Stimulated activated CD4-positive, alpha-beta T cell treated with anti-CD3 and anti-CD28 coated beads, Interleukin-12 subunit alpha, Interleukin-12 subunit beta, amount 100 ng/mL, for 24 hours (primary cell): ENCODE measurements at regions not wholly inside any gene's neighbourhood (a gene's known extent, or its start where the extent isn't known, plus 50 kb on each side); places are given as distances from the start of the nearest gene placed in this dataset.

Experiments used
- DNase-seq, 2 experiments: peaks; one replicate each; pipeline ENCODE4 v3.0.0-alpha.2; 2020; ENCODE audit warnings: low read depth in 2 of 2

DNA sequence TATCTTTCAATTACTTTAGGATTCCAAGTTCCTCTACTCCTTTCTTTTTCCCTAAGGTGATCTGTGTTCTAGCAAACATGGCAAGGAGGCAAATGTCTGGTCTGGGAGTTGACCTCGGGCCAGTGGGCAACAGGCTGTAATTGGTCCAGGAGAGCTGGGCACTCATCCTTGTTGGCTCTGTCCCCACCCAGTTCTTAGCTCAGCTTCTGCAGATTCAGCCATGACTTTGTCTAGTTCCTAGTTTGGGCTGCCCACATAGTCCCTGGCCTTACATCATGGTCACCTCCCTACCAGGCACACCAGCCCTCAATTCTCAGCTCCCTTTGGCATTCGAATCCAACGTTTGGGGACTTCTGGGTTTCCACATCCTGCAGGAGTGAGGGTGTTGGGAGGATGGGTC is 92.1 kb upstream of the DAP start:
- DNase-seq = no peak

DNA sequence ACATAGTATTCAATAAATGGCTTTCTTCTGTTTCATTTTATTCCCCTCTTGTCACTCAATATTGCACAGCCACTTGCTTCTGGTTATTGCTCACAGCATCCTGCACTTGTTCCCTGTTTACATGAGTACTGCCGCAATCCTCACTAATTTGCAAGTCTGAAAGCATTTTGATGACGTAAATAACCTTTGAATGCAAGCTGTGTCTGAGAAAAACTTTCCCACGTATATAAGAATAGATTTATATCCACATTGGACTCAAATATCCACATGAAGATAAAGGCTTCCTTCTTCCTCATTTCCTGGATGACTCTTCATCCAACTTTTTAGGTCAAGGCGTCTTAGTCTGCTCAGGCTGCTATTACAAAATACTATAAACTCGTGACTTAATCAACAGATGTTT is 88.2 kb upstream of the DAP start:
- DNase-seq = no peak

DNA sequence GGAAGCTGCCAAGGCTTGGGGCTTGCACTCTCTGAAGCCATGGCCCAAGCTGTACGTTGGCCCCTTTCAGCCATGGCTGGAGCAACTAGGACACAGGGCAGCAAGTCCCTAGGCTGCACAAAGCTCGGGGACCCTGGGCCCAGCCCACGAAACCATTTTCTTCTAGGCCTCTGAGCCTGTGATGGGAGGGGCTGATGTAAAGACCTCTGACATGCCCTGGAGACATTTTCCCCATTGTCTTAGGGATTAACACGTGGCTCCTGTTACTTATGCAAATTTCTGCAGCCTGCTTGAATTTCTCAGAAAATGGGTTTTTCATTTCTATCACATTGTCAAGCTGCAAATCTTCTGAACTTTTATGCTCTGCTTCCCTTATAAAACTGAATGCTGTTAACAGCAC is 83.0 kb upstream of the DAP start:
- no peak for DNase-seq

DNA sequence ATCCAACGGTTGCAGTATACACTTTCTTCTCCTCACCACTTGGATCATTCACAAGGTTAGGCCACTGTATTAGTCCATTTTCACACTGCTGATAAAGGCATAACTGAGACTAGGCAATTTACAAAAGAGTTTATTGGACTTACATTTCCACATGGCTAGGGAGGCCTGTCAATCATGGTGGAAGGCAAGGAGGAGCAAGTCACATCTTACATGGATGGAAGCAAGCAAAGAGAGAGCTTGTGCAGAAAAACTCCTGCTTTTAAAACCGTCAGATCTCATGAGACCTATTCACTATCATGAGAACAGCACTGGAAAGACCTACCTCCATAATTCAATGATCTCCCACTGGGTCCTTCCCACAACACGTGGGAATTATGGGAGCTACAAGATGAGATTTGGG is 81.8 kb upstream of the DAP start:
- DNase-seq = no peak

DNA sequence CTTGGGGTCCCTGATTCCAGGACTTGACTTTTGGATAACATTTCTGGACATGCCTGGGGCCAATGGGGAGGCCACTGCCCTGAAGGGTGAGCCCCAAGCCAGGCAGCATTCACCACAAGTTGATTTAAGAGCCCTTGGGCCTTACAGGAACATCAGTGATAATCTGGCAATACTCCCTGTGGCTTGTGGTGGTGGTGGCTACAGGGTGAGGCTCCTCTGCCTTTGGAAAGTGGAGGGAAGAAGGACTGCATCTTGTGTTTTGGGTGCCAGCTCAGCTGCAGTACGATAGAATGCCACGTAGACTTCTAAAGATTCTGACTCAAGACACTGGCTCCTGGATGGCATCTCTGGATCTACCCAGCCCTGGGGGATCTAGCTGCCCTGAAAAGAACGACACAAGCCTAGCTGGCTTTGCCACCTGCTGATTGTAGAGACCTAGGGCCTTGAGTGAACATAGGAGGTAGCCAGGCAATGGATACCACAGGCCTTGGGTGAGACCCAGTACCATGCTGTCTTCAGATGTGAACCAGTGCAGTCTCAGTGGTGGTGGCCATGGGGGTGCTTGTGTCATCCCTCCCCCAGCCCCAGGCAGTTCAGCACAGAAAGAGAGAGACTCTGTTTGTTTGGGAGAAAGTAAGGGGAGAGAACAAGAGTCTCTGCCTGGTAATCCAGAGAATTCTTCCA is 79.0 kb upstream of the DAP start:
- no peak for DNase-seq

DNA sequence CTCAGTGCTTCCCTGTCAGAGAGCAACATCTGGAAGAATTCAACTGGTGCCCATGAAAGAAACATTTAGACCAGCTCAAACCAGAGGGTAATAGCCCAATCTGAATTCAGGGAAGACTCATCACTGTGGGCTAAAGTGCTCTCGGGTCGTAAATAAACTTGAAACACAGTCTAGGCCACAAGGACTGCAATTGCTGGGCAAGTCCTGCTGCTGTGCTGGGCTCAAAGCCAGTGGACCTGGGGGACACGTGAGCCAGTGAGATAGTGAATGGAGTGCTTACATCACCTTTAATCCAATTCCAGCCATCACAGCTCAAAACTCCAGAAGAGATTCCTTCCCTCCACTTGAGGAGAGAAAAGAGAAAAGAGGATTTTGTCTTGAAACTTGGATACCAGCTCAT is 78.1 kb upstream of the DAP start:
- no peak for DNase-seq

DNA sequence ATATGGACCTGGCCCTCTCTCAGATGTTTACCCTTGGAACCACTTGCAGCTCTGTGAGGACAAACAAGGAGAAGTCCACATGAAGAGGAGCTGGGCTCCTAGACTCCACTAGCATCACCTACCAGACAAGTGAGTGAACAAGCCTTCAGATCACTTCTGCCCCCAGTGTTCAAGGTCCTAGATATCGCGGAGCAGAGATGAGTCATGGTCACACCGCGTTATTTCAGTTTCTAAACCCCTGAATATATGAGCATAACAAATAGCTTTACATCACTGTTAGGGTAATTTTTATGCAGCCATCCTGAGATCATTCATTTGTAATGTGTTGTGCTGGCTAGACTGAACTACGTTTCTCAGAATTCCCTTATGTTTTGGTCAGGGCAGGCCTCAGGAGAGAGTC is 77.0 kb upstream of the DAP start:
- DNase-seq = no peak

DNA sequence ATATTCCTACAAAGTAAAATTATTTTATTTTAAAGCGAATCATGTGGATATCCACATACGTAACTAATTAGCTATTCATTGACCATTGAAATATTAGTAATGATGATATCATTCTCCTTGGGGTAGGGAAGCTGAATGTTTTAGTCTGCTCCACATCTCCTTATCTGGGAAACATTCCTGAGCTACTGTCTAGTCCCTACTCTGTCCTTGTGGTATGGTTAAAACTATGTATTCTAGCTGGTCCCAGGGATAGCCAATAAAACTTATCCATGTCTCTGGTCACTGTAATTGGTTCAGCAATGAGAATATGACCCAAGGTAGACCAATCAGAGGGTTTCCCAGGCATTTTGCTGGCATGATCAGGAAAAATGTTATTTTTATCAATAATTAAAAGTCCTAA is 76.0 kb upstream of the DAP start:
- no peak for DNase-seq

DNA sequence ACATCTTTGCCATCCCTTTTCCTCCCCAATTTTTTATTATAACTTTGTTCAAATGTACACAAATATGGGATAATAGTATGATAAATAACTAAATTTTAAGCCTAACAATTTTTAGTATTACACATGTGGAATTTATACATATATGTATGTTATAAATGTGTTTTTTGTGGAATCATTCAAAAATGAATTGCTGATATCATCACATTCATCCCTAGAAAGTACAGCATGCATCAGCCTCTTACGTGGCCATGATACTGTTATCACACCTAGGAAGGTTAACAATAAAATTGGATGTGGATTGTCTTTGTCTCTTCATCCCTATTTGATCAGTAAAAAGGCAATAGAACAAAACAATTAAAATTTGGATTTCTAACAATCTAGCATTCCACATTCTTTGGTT is 73.7 kb upstream of the DAP start:
- DNase-seq = no peak

DNA sequence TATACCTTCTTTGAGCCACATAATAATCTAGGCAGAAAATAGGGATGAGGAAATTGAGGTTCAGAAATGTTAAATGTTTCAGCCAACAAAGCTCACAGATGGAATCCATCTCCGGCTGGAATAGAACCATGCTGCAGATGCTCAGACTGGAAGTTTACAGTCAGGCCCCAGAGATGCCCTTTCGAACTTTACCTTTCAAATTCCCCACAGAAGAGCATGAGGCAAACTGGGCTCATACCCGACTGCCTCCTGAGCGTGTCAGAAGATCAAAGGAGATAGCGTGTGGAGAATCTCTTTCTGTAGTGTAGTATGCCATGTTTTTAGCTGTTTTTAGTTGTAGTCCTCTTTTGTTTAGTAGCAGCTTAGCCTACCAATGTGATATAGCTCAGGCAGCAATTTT is 72.0 kb upstream of the DAP start:
- DNase-seq = no peak

DNA sequence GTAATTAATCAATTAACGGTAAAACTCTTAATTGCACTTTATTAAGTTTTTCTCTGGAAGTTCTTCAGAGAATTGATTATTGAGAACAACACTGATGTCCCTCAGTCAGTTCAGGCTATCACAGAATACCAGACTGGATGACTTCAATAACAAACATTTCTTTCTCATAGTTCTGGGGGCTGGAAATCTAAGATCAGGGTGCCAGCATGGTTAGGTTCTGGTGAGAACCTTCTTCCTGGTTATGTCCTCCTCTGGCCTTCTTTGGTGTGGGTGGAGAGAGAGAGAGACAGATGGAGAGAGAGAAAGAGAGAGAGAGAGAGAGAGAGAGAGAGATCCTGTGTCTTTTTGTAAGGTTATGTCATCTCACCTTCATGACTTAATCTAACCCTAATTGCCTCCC is 71.4 kb upstream of the DAP start:
- no peak for DNase-seq

DNA sequence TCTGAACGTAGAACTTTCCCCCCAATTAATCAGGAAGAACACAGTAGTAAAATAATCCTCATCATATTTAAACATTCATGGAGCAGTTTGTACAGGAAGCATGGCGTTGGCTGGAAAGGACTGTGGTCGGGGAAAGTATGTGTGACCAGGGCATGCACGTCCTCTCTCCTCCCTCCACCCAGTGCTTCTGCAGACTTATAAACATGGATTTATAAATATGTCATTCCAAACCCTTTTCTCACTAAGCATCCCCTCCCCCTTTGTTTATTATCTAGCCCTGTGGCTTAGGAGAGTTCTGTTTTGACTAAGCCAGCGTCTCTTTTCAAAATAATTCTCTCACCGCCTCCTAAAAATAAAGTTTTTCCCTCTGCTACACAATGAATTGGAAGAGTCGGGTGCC is 70.4 kb upstream of the DAP start:
- DNase-seq = no peak

DNA sequence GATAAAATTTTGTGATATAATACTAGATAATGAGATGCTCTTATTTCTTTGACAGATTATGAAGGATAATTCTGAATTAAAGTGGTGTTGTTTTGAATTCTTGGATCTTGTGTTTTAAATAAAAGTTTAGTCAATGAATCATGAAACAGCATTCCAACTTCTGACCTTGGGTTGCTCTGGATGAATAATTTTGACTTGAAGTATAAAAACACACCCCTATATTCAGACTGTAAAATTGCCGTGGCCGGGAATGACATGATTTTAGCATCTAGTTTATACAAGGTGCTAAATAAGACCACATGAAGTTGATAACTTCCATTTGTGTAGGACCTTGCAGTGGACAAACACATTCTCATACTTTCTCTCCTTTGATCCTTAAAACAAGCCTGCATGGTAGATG is 67.2 kb upstream of the DAP start:
- no peak for DNase-seq

DNA sequence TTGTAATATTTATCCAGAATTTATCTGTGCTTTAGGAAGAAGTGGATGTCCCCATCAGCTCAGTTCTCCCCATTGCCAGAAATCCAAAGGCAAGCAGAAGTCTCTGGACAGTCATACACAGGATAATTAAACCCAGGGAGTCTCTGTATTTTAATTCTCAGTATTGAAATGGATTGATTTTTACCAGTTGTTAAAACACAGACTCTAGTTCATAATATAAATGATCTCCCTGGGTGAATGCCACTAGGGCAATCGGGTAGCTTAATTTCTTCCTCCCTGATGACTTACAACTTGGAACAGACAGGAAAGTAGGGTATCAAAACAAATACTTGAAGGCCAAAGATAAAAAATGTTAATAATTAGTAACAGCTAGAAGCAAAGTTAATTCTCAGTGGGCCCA is 66.5 kb upstream of the DAP start:
- DNase-seq = no peak

DNA sequence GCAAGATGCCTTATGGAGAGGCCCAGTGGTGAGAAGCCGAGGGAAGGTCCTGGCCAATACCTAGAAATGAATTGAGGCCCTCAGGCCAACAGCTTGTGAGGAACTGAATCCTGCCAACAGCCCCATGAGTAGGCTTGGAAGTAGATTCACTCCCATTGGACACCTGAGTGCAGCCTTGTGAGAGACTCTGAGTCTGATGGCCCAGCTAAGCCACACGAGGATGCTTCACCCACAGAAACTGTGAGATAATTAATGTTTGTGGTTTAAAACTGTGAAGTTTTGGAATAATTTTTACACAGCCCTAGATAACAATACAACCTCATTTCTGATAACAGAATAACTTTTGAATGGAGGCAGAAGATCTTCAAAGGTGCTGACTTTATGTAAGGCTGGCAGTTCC is 65.9 kb upstream of the DAP start:
- no peak for DNase-seq

DNA sequence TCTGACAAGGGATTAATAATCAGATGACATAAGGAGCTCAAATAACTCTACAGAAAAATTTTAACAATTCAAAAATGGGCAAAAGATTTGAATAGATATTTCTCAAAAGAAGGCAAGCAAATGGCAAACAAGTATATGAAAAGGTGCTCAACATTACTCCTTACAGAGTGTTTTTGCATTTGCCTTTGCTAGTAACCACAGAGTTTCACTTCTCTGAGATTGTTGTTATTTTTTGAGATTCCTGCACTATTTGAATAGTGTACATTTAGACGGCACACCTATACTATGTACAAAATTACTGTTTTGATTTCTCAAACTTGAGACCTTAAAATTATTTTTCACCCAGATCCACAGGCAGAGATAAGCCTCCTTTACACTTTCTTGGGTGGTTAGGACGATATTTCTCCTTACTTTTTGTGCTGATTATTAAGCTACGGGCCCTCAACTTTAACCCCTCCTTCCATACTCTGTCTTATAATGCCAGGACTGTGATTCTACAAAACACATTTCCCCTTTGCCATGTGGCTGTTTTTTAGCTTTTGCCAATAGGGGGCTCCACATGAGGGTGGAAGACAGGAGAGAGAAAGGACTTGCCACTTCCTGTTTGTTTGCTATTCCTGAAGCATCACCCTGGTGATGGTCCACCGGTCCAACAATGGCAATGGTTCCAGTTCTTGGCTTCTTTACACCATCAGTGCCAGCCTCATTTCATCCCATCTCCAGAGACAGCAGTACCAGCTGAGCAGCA is 65.0 kb upstream of the DAP start:
- DNase-seq = no peak

DNA sequence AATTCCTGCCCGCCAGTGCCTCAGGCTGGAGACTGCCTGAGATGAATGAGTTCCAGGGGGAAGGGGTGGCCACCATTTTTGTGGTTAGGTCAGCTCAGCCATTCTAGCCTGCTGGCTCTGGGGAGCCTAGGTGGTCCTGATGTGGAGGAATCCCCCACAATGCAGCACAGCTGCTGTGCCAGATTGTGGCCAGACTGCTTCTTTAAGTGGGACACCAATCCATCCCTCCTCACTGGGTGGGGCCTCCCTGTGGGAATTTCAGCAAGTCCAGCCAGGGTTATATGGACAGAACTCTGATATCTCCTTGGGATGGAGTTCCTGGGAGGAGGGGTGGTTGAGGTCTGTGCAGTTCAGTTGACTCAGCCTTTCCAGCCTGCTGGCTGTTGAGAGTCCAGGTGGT is 51.2 kb upstream of the DAP start:
- no peak for DNase-seq
